DOHH2 (cell line): ENCODE measurements at regions not wholly inside any gene's neighbourhood (a gene's known extent, or its start where the extent isn't known, plus 50 kb on each side); places are given as distances from the start of the nearest gene placed in this dataset.

Experiments
- CTCF ChIP-seq: fragments of 200-600 bp; sonication (generic); IDR thresholded peaks from one replicate; pipeline ENCODE4 v1.5.1; 2014; ENCODE audit warnings: antibody characterized with exemption, mild to moderate bottlenecking, low read depth, low read length; ENCODE audit not compliant: poor library complexity, severe bottlenecking
- EZH2phosphoT487 ChIP-seq: fragments of 200-600 bp; sonication (generic); IDR thresholded peaks from 2 replicates; pipeline ENCODE4 v1.6.1; 2017; ENCODE audit warnings: borderline replicate concordance, mild to moderate bottlenecking, antibody characterized with exemption, low read length, moderate library complexity, mixed read lengths

- TF ChIP-seq CTCF (no peak), EZH2phosphoT487 (no peak)
Observed at GRCh38 chr6:167235005-167235404, 56.1 kb upstream of the UNC93A start.
